CD4-positive, CD25-positive, alpha-beta regulatory T cell (primary cell): ENCODE measurements at regions not wholly inside any gene's neighbourhood (a gene's known extent, or its start where the extent isn't known, plus 50 kb on each side); places are given as distances from the start of the nearest gene placed in this dataset.

ENCODE experiments used
- ATAC-seq, 2 donors: fragments of 150-1000 bp; cut with Tn5 transposase; one replicate each; pipeline ENCODE4 v1.10.0; 2021; ENCODE audit warnings: low read depth in 2 of 2, moderate number of reproducible peaks in 2 of 2, moderate library complexity in 1 of 2
- DNase-seq, 3 donors: peaks; one replicate each; pipeline versions ENCODE4 v3.0.0 to v3.0.0-alpha.2; 2012 to 2022; ENCODE audit warnings: mixed read lengths in 1 of 3
- H3K27ac ChIP-seq: one replicate; pipeline ENCODE4 v1.7.0; 2013; ENCODE audit warnings: mild to moderate bottlenecking, low read length; ENCODE audit not compliant: insufficient read depth, poor library complexity, severe bottlenecking
- H3K27me3 ChIP-seq: one replicate; pipeline ENCODE4 v1.7.0; 2013; ENCODE audit warnings: low read length; ENCODE audit not compliant: control insufficient read depth, insufficient read depth
- H3K36me3 ChIP-seq: one replicate; pipeline ENCODE4 v1.7.0; 2013; ENCODE audit warnings: mild to moderate bottlenecking, low read length, moderate library complexity; ENCODE audit not compliant: control insufficient read depth, insufficient read depth
- H3K4me1 ChIP-seq: 2 replicates; pipeline ENCODE4 v1.7.0; 2013; ENCODE audit warnings: mild to moderate bottlenecking, low read length; ENCODE audit not compliant: insufficient read depth, control insufficient read depth, poor library complexity, severe bottlenecking
- H3K4me3 ChIP-seq: one replicate; pipeline ENCODE4 v1.7.0; 2013; ENCODE audit warnings: low read depth, mild to moderate bottlenecking, low read length, moderate library complexity
- H3K9me3 ChIP-seq, 2 experiments: 1 replicate in 1 of 2; 2 replicates in 1 of 2; pipeline ENCODE4 v1.7.0; 2013; ENCODE audit warnings: low read length in 2 of 2, mild to moderate bottlenecking in 1 of 2, moderate library complexity in 1 of 2; ENCODE audit not compliant: control insufficient read depth in 2 of 2
- H3K27ac Mint-ChIP-seq, 3 donors: one replicate each; pipeline ENCODE4 v1.8.0; 2020 to 2022; ENCODE audit warnings: mild to moderate bottlenecking in 3 of 3, mixed read lengths in 3 of 3, moderate library complexity in 2 of 3
- H3K27me3 Mint-ChIP-seq: one replicate; pipeline ENCODE4 v1.8.0; 2022; ENCODE audit warnings: mild to moderate bottlenecking, mixed read lengths
- H3K36me3 Mint-ChIP-seq: one replicate; pipeline ENCODE4 v1.8.0; 2020; ENCODE audit warnings: mixed read lengths
- H3K4me1 Mint-ChIP-seq, 4 donors: one replicate each; pipeline ENCODE4 v1.8.0; 2020 to 2022; ENCODE audit warnings: mixed read lengths in 4 of 4, mild to moderate bottlenecking in 1 of 4
- H3K4me3 Mint-ChIP-seq, 4 donors: one replicate each; pipeline ENCODE4 v1.8.0; 2020 to 2022; ENCODE audit warnings: mild to moderate bottlenecking in 4 of 4, mixed read lengths in 4 of 4, moderate library complexity in 3 of 4
- H3K9me3 Mint-ChIP-seq, 7 donors: one replicate each; pipeline ENCODE4 v1.8.0; 2020 to 2022; ENCODE audit warnings: mixed read lengths in 7 of 7, mild to moderate bottlenecking in 3 of 7, moderate library complexity in 2 of 7

GRCh38 chr2:144836635-144837350 lies 316.9 kb upstream of the ZEB2 start:
- ATAC-seq (no peak), DNase-seq (no peak)
- no peak overlapping the region for H3K27ac Mint-ChIP-seq
- H3K4me3 Mint-ChIP-seq = no peak overlapping the region
- no peaks in the 10 kb centered on the region for H3K36me3 ChIP-seq
- no peaks in the 10 kb centered on the region for H3K27me3 Mint-ChIP-seq
- H3K4me1 ChIP-seq = no peaks in the 10 kb centered on the region
- H3K4me1 Mint-ChIP-seq = no peaks in the 10 kb centered on the region
- no peak overlapping the region for H3K4me3 ChIP-seq
- H3K36me3 Mint-ChIP-seq = no peaks in the 10 kb centered on the region
- no peaks in the 10 kb centered on the region for H3K9me3 ChIP-seq
- no peak overlapping the region for H3K27ac ChIP-seq
- H3K9me3 Mint-ChIP-seq = peaks cover 0 to 3% (median 0%) of the 10 kb centered on the region in 7 donors
- no peaks in the 10 kb centered on the region for H3K27me3 ChIP-seq

- ATAC-seq (no peak), DNase-seq (no peak)
- Histone ChIP-seq H3K4me1 (no peaks in the 10 kb centered on the region), H3K9me3 (no peaks in the 10 kb centered on the region), H3K27me3 (no peaks in the 10 kb centered on the region), H3K36me3 (no peaks in the 10 kb centered on the region), H3K4me3 (no peak overlapping the region), H3K27ac (no peak overlapping the region)
- Mint-ChIP-seq H3K4me1 (no peaks in the 10 kb centered on the region), H3K9me3 (peaks cover 0 to 3% (median 0%) of the 10 kb centered on the region in 7 donors), H3K36me3 (no peaks in the 10 kb centered on the region), H3K27me3 (no peaks in the 10 kb centered on the region), H3K4me3 (no peak overlapping the region), H3K27ac (no peak overlapping the region)
Measured at GRCh38 chr2:144835634-144836350, 315.9 kb upstream of the ZEB2 start.

GRCh38 chr2:144834998-144835633 lies 315.2 kb upstream of the ZEB2 start:
- H3K9me3 Mint-ChIP-seq = peaks cover 0 to 3% (median 0%) of the 10 kb centered on the region in 7 donors
- ATAC-seq (no peak), DNase-seq (no peak)
- no peak overlapping the region for H3K4me3 Mint-ChIP-seq
- no peak overlapping the region for H3K27ac ChIP-seq
- H3K4me1 Mint-ChIP-seq = no peaks in the 10 kb centered on the region
- H3K36me3 Mint-ChIP-seq = no peaks in the 10 kb centered on the region
- H3K9me3 ChIP-seq = no peaks in the 10 kb centered on the region
- no peaks in the 10 kb centered on the region for H3K4me1 ChIP-seq
- H3K27me3 ChIP-seq = no peaks in the 10 kb centered on the region
- no peaks in the 10 kb centered on the region for H3K36me3 ChIP-seq
- no peak overlapping the region for H3K27ac Mint-ChIP-seq
- no peaks in the 10 kb centered on the region for H3K27me3 Mint-ChIP-seq
- no peak overlapping the region for H3K4me3 ChIP-seq

- DNase-seq = no peak
- no peak overlapping the region for H3K27ac Mint-ChIP-seq
- peaks cover 0 to 3% (median 0%) of the 10 kb centered on the region in 7 donors for H3K9me3 Mint-ChIP-seq
- no peak for ATAC-seq
- H3K36me3 ChIP-seq = no peaks in the 10 kb centered on the region
- H3K9me3 ChIP-seq = no peaks in the 10 kb centered on the region
- H3K27me3 Mint-ChIP-seq = no peaks in the 10 kb centered on the region
- no peaks in the 10 kb centered on the region for H3K27me3 ChIP-seq
- no peak overlapping the region for H3K4me3 Mint-ChIP-seq
- no peaks in the 10 kb centered on the region for H3K36me3 Mint-ChIP-seq
- no peaks in the 10 kb centered on the region for H3K4me1 Mint-ChIP-seq
- no peak overlapping the region for H3K4me3 ChIP-seq
- H3K4me1 ChIP-seq = no peaks in the 10 kb centered on the region
- H3K27ac ChIP-seq = no peak overlapping the region
Measured at GRCh38 chr2:144834363-144834762, 314.4 kb upstream of the ZEB2 start.

GRCh38 chr2:144833075-144833637 lies 313.2 kb upstream of the ZEB2 start:
- ATAC-seq (no peak), DNase-seq (no peak)
- Mint-ChIP-seq H3K27ac (no peak overlapping the region), H3K4me3 (no peak overlapping the region), H3K9me3 (peaks cover 0 to 3% (median 0%) of the 10 kb centered on the region in 7 donors), H3K27me3 (no peaks in the 10 kb centered on the region), H3K36me3 (no peaks in the 10 kb centered on the region), H3K4me1 (no peaks in the 10 kb centered on the region)
- Histone ChIP-seq H3K36me3 (no peaks in the 10 kb centered on the region), H3K4me3 (no peak overlapping the region), H3K9me3 (no peaks in the 10 kb centered on the region), H3K27me3 (no peaks in the 10 kb centered on the region), H3K4me1 (no peaks in the 10 kb centered on the region), H3K27ac (no peak overlapping the region)

GRCh38 chr2:144832048-144832447 lies 312.1 kb upstream of the ZEB2 start:
- Histone ChIP-seq H3K4me3 (no peak overlapping the region), H3K27me3 (no peaks in the 10 kb centered on the region), H3K9me3 (no peaks in the 10 kb centered on the region), H3K27ac (no peak overlapping the region), H3K4me1 (no peaks in the 10 kb centered on the region), H3K36me3 (no peaks in the 10 kb centered on the region)
- Mint-ChIP-seq H3K9me3 (no peaks in the 10 kb centered on the region), H3K27ac (no peak overlapping the region), H3K4me1 (no peaks in the 10 kb centered on the region), H3K27me3 (no peaks in the 10 kb centered on the region), H3K4me3 (no peak overlapping the region), H3K36me3 (no peaks in the 10 kb centered on the region)
- DNase-seq = no peak
- no peak for ATAC-seq

- no peak for DNase-seq
- H3K4me3 Mint-ChIP-seq = no peak overlapping the region
- no peaks in the 10 kb centered on the region for H3K9me3 ChIP-seq
- peaks cover 0 to 7% (median 0%) of the 10 kb centered on the region in 7 donors for H3K9me3 Mint-ChIP-seq
- no peak overlapping the region for H3K27ac ChIP-seq
- no peak overlapping the region for H3K27ac Mint-ChIP-seq
- H3K4me3 ChIP-seq = no peak overlapping the region
- no peaks in the 10 kb centered on the region for H3K4me1 ChIP-seq
- H3K36me3 ChIP-seq = no peaks in the 10 kb centered on the region
- no peaks in the 10 kb centered on the region for H3K27me3 Mint-ChIP-seq
- no peaks in the 10 kb centered on the region for H3K4me1 Mint-ChIP-seq
- no peaks in the 10 kb centered on the region for H3K36me3 Mint-ChIP-seq
- no peaks in the 10 kb centered on the region for H3K27me3 ChIP-seq
- no peak for ATAC-seq
Measured at GRCh38 chr2:144830543-144830942, 310.6 kb upstream of the ZEB2 start.
